Uterus (tissue), 2 donors: ENCODE measurements at regions not wholly inside any gene's neighbourhood (a gene's known extent, or its start where the extent isn't known, plus 50 kb on each side); places are given as distances from the start of the nearest gene placed in this dataset.

Experiments used
- CTCF ChIP-seq, 4 experiments: fragments of 200-600 bp in 2 of 4; fragments of 450-650 bp in 2 of 4; sonication (generic) in 2 of 4; IDR thresholded peaks; one replicate each; pipeline ENCODE4 v1.5.1; 2016 to 2019; ENCODE audit warnings: antibody characterized with exemption in 4 of 4, mild to moderate bottlenecking in 2 of 4, moderate library complexity in 1 of 4
- POLR2A ChIP-seq, 2 donors: fragments of 450-650 bp; IDR thresholded peaks; one replicate each; pipeline ENCODE4 v1.6.1; 2016; ENCODE audit warnings: antibody characterized with exemption in 2 of 2, mild to moderate bottlenecking in 1 of 2, moderate library complexity in 1 of 2

- TF ChIP-seq CTCF (IDR thresholded peaks at IDR 0.05) (no peak), POLR2A (IDR thresholded peaks at IDR 0.05) (no peak)
These were observed 106.7 kb downstream of the TM2D1 start for GRCh38 chr1:61618193-61618592.
